ENCODE measurements at regions not wholly inside any gene's neighbourhood (a gene's known extent, or its start where the extent isn't known, plus 50 kb on each side); places are given as distances from the start of the nearest gene placed in this dataset.

GRCh38 chr3:152196782-152197181 is 71.9 kb upstream of the MBNL1 start:
- Histone ChIP-seq H2BK120ac (ENCODE audit: low read depth, low read length, poor library complexity, severe bottlenecking) (no peak overlapping the region), H2BK12ac (ENCODE audit: insufficient read length, low read depth, low read length) (no peak overlapping the region), H3K79me2 (ENCODE audit: insufficient read depth, low read length) (no peaks in the 10 kb centered on the region), H3K4me2 (ENCODE audit: insufficient read depth, insufficient read length, low read length) (no peak overlapping the region), H3K4ac (ENCODE audit: low read depth, low read length) (no peak overlapping the region), H2BK5ac (ENCODE audit: insufficient read length, low read length) (no peak overlapping the region), H3K79me1 (ENCODE audit: insufficient read depth, low read depth, low read length, poor library complexity, severe bottlenecking) (no peaks in the 10 kb centered on the region), H2AFZ (ENCODE audit: low read length) (no peak overlapping the region), H3K9ac (ENCODE audit: extremely low read depth, insufficient read length, low read length) (no peak overlapping the region), H2BK20ac (ENCODE audit: low read depth, low read length, poor library complexity, severe bottlenecking) (no peak overlapping the region), H4K20me1 (ENCODE audit: control insufficient read depth, insufficient read depth, insufficient read length) (no peaks in the 10 kb centered on the region), H3K56ac (ENCODE audit: insufficient read length, low read depth, low read length) (no peak overlapping the region), H3K27me3 (ENCODE audit: insufficient read depth, low read length) (no peaks in the 10 kb centered on the region), H4K5ac (ENCODE audit: insufficient read length, low read depth, low read length) (no peak overlapping the region), H3K23ac (ENCODE audit: insufficient read length, low read depth, low read length) (no peak overlapping the region), H3K14ac (ENCODE audit: insufficient read depth, low read length) (no peak overlapping the region), H3K4me1 (ENCODE audit: insufficient read depth, low read length) (no peaks in the 10 kb centered on the region), H3K23me2 (ENCODE audit: insufficient read length, low read depth, low read length, poor library complexity, severe bottlenecking) (no peaks in the 10 kb centered on the region), H2BK15ac (ENCODE audit: low read depth, low read length) (no peak overlapping the region), H3T11ph (ENCODE audit: low read length) (no peak overlapping the region), H3K27ac (ENCODE audit: insufficient read length, low read depth, low read length) (no peak overlapping the region), H2AK5ac (ENCODE audit: insufficient read length, low read length) (no peak overlapping the region), H4K8ac (replicated peaks; ENCODE audit: insufficient read length, low read depth, low read length) (no peak overlapping the region), H3K9me3 (ENCODE audit: control insufficient read depth, low read depth, low read length) (no peaks in the 10 kb centered on the region), H4K91ac (ENCODE audit: insufficient read length, low read depth, low read length) (no peak overlapping the region), H3K18ac (ENCODE audit: insufficient read length, low read depth, low read length) (no peak overlapping the region)
- DNase-seq: no peak
- Mint-ChIP-seq H3K27ac (no peak overlapping the region), H3K27me3 (ENCODE audit: low read depth) (no peaks in the 10 kb centered on the region), H3K4me1 (peaks cover 0 to 7% of the 10 kb centered on the region in 2 experiments; a peak in 2 of 4 replicates), H3K4me3 (no peak overlapping the region), H3K9me3 (no peaks in the 10 kb centered on the region), H3K36me3 (ENCODE audit: insufficient read depth in 1 of 3, low read depth in 3 of 3) (no peaks in the 10 kb centered on the region)
- WGBS (ENCODE audit: extremely low coverage, insufficient read length, low lambda C conversion rate): no CpG with 5 or more reads among the region's 2 CpGs
- TF ChIP-seq CTCF (conservative IDR thresholded peaks at IDR 0.05): no peak

All from H9 (cell line).